Activated T-cell treated with anti-CD3 and anti-CD28 coated beads, Interleukin-2, amount 50 U/mL, for 24 hours (primary cell): ENCODE measurements at regions not wholly inside any gene's neighbourhood (a gene's known extent, or its start where the extent isn't known, plus 50 kb on each side); places are given as distances from the start of the nearest gene placed in this dataset.

Source experiments
- DNase-seq: peaks from one replicate; pipeline ENCODE4 v3.0.0-alpha.2; 2020
- H3K27ac Mint-ChIP-seq: 2 replicates; pipeline ENCODE4 v1.8.0; 2020; ENCODE audit warnings: mild to moderate bottlenecking, mixed read lengths
- H3K27me3 Mint-ChIP-seq: 2 replicates; pipeline ENCODE4 v1.8.0; 2020; ENCODE audit warnings: mixed read lengths
- H3K36me3 Mint-ChIP-seq: 2 replicates; pipeline ENCODE4 v1.8.0; 2020; ENCODE audit warnings: low read depth, mixed read lengths
- H3K4me1 Mint-ChIP-seq: 2 replicates; pipeline ENCODE4 v1.8.0; 2020; ENCODE audit warnings: low read depth, mixed read lengths
- H3K4me3 Mint-ChIP-seq: 2 replicates; pipeline ENCODE4 v1.8.0; 2020; ENCODE audit warnings: mild to moderate bottlenecking, moderate library complexity, mixed read lengths
- H3K9me3 Mint-ChIP-seq: 2 replicates; pipeline ENCODE4 v1.8.0; 2020; ENCODE audit warnings: mixed read lengths

DNA sequence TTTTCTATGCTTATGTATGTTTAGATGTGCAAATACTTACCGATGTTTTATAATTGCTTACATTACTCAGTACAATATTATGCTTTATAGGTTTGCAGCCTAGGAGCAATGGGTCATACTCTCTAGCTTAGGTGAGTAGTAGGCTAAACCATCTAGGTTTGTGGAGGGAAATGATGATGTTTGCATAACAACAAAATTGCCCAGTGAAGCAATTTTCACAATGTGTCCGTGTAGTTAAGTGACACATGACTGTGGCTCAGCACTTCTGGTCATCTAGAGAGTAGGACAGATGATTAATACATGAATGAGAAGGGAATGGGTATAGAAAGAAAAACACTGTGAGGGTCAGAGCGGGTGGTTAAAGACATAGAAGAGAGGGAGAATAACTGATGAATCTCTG lies 2116.2 kb upstream of the PIK3C3 start:
- Mint-ChIP-seq H3K9me3 (peaks cover 2% of the 10 kb centered on the region), H3K4me3 (no peak overlapping the region), H3K27me3 (peaks cover 24% of the 10 kb centered on the region), H3K36me3 (no peaks in the 10 kb centered on the region), H3K4me1 (no peaks in the 10 kb centered on the region), H3K27ac (no peak overlapping the region)
- no peak for DNase-seq

DNA sequence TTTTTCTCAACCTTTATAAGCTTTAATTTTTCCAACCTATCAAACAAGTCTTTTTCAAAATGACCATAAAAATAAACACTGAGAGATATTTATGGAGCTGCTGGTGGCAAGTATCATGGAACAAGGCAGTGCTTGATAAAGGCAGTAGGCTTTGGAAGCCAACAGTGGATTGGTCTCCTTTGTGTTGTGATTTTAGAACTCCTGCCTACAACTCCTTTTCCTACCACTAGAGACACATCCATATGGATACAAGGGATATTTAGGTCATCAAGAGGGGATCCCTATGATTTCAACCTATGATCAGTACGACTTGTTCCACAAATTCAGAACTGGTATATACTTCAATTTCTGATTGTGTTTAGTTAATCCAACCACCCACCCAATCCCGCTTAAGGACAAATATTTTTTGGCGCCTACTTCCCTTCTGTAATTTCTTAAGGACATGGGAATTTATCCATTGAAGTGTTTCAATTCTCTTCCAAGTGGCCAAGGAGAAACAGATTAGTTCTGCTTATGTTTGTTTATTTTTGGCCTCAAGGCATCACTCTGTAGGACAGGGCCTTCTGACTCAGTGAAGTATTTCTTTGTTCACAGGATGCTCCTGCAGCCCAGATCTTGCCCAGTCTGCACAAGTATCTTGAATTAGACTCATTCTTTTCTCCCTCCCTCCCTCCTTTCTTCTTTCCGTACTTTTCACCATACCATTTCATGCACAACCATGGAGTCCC lies 2119.6 kb upstream of the PIK3C3 start:
- no peaks in the 10 kb centered on the region for H3K36me3 Mint-ChIP-seq
- no peak for DNase-seq
- H3K27me3 Mint-ChIP-seq, result no peaks in the 10 kb centered on the region
- no peaks in the 10 kb centered on the region for H3K4me1 Mint-ChIP-seq
- no peak overlapping the region for H3K4me3 Mint-ChIP-seq
- H3K27ac Mint-ChIP-seq, result no peak overlapping the region
- H3K9me3 Mint-ChIP-seq, result peaks cover 9% of the 10 kb centered on the region

DNA sequence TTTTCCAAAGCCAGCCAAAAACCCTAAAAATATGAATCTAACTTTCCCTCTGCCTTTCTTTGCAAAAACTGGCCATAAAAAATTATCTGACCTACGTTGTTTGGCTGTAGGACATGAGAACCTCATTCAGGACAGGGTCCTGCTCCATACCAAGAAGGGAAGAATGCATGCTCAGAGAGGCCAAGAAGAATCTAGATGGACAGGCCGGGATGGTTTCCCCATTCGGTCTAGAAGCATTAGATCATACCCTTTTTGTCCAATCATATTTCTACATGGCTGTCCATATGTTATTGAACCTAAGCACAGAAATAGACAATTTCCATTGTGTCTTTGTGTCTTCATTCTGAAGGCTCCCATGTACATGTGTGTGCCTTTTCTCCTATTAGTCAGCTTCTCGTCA lies 2120.4 kb upstream of the PIK3C3 start:
- H3K27me3 Mint-ChIP-seq, result no peaks in the 10 kb centered on the region
- H3K27ac Mint-ChIP-seq, result no peak overlapping the region
- H3K9me3 Mint-ChIP-seq, result peaks cover 13% of the 10 kb centered on the region
- no peaks in the 10 kb centered on the region for H3K36me3 Mint-ChIP-seq
- no peak for DNase-seq
- no peaks in the 10 kb centered on the region for H3K4me1 Mint-ChIP-seq
- no peak overlapping the region for H3K4me3 Mint-ChIP-seq

DNA sequence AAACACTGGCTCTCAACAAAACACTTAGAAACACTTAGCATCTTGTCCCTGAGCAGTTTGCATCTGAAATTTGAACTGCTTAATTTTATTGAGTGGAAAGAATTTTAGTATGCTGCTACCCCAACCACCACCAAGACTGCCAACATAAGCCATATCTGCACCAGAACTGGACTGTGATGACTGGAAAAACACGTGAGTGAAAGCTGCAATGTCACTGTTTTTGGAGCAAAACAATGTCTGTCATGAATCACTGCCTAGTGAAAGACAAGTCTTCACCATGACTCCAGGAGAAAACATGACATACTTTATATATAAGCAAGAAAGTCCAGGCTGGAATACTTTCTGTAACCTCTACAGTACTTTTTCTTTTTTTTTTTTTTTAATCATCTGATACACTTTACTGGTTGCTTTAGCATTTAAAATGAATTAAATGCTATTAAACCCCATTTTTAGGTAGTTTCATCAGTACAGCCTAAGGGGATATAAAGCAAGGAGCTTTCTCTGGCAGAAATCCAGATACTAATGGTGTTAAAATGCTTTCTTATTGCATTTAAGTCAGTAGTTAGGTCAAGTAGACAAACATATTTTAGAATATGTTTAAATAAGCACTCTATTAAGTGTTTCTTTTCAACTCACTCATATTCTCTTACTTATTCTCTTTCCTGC lies 2129.4 kb upstream of the PIK3C3 start:
- Mint-ChIP-seq H3K4me1 (no peaks in the 10 kb centered on the region), H3K27ac (no peak overlapping the region), H3K27me3 (no peaks in the 10 kb centered on the region), H3K4me3 (no peak overlapping the region), H3K9me3 (peaks cover 10% of the 10 kb centered on the region), H3K36me3 (no peaks in the 10 kb centered on the region)
- no peak for DNase-seq

DNA sequence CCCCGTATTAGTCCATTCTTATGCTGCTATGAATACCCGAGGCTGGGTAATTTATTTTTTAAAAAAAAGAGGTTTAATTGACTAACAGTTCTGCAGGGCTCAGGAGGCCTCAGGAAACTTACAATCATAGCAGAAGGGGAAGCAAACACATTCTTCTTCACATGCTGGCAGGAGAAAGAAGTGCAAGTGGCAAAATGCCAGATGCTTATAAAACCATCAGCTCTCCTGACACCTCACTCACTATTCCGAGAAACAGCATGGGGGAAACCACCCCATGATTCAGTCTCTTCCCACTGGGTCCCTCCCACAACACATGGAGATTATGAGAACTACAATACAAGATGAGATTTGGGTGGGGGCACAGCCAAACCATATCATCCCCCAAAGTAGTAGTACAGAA lies 2148.5 kb upstream of the PIK3C3 start:
- DNase-seq, result no peak
- Mint-ChIP-seq H3K4me3 (no peak overlapping the region), H3K9me3 (peaks cover 21% of the 10 kb centered on the region), H3K4me1 (no peaks in the 10 kb centered on the region), H3K36me3 (no peaks in the 10 kb centered on the region), H3K27me3 (no peaks in the 10 kb centered on the region), H3K27ac (no peak overlapping the region)

DNA sequence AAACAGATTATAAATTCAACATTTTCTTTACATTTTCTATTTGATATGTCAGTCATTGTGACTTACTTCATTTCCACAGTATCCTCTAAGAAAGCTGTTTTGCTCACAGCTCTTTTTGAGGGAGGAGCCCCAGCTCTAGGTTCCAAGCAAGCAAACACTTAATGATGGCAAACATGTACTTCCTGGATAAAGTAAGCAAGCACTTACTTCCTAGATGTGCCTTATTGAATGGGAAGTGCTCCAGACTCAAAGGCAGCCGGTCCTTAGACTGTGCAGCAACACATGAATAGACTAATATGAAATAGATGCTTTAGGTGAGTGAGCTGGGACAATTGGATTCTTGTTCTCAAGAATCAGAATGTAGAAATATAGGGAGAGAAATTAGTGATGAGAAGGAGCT lies 2149.8 kb upstream of the PIK3C3 start:
- Mint-ChIP-seq H3K27ac (no peak overlapping the region), H3K4me3 (no peak overlapping the region), H3K36me3 (no peaks in the 10 kb centered on the region), H3K27me3 (no peaks in the 10 kb centered on the region), H3K9me3 (peaks cover 27% of the 10 kb centered on the region), H3K4me1 (no peaks in the 10 kb centered on the region)
- DNase-seq, result no peak

DNA sequence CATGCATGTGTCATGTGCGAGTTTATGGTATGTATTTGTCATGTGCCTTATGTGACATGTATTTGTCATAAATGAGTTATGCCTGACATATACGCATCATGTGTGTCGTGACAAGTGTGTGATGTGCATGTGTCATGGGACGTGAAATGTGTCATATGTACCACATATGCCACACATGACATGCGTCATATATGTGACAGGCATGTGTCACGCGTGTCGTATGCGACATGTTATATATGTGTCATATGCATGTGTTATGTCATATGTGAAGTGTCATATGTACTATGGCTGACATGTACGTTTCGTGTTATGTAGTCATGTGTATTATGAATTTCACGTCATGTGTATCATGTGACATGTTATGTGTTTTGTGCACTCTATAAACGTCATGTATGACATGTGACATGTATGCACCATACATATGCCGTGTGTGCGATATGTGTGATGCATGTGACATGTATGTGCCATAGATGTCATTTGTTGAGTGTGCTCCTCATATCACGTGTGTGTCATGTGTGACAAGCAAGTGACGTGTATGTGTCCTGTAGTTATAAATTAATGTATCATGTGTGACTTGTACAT lies 2152.3 kb upstream of the PIK3C3 start:
- peaks cover 21% of the 10 kb centered on the region for H3K9me3 Mint-ChIP-seq
- no peaks in the 10 kb centered on the region for H3K4me1 Mint-ChIP-seq
- no peak for DNase-seq
- no peaks in the 10 kb centered on the region for H3K36me3 Mint-ChIP-seq
- peaks cover 4% of the 10 kb centered on the region for H3K27me3 Mint-ChIP-seq
- H3K27ac Mint-ChIP-seq, result no peak overlapping the region
- H3K4me3 Mint-ChIP-seq, result no peak overlapping the region

DNA sequence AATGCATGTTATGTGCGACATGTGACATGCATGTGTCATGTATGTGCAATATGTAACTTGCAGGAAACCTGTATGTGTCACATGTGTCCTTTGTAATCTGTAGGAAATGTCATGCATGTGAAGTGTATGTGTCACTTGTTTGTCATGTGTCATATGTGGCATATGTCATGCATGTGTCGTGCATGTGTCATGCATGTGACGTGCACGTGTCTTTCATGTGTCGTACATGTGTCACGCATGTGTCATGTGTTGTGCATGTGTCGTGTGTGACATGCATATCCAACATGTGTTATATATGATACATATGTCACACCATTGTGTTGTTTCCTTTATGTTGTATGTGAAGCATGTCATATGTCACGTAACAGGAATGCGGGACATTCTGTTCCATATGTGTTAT lies 2153.2 kb upstream of the PIK3C3 start:
- no peak for DNase-seq
- no peak overlapping the region for H3K4me3 Mint-ChIP-seq

DNA sequence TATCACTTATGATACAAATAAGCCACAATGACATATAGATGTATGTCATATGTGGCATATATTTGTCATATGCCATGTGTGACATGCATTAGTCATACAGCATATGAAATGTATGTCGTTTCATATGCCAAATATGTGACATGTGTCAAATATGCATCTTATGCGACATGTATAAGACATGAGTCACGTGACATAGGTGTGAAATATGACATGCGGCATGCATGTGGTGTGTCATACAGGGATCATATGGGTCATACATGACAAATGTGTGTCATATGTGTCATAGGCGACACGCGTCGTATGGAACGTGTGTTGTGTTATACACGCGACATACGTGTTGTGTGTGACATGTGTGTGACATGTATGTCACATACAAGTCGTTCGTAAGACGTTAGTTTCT lies 2154.0 kb upstream of the PIK3C3 start:
- peaks cover 4% of the 10 kb centered on the region for H3K27me3 Mint-ChIP-seq
- no peak for DNase-seq
- no peaks in the 10 kb centered on the region for H3K4me1 Mint-ChIP-seq
- no peak overlapping the region for H3K4me3 Mint-ChIP-seq
- H3K27ac Mint-ChIP-seq, result no peak overlapping the region
- H3K36me3 Mint-ChIP-seq, result no peaks in the 10 kb centered on the region
- peaks cover 24% of the 10 kb centered on the region for H3K9me3 Mint-ChIP-seq

More for the DNA sequence above, 2153.2 kb upstream of the PIK3C3 start:
- peaks cover 4% of the 10 kb centered on the region for H3K27me3 Mint-ChIP-seq
- H3K4me1 Mint-ChIP-seq, result no peaks in the 10 kb centered on the region
- no peaks in the 10 kb centered on the region for H3K36me3 Mint-ChIP-seq
- no peak overlapping the region for H3K27ac Mint-ChIP-seq
- H3K9me3 Mint-ChIP-seq, result peaks cover 24% of the 10 kb centered on the region

DNA sequence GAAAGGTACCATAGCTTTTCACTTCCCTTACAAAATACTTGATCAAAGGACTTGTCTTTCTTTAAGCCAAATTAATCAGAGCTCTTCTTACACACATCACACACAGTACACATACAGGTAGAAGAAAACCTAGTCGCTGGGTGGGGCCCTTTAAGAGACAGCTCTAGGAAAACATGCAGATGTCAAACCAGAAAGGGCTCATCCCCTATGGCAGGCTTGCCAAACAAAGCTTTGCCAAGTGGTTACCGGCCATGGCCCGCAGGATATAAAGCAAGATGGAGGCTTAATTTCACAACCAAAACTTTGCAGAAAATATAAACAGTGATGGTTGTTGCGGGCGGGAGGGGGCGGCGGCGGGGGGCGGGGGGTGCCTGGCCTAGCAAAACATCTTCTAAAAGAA lies 2156.0 kb upstream of the PIK3C3 start:
- Mint-ChIP-seq H3K27ac (no peak overlapping the region), H3K27me3 (peaks cover 4% of the 10 kb centered on the region), H3K36me3 (no peaks in the 10 kb centered on the region), H3K4me1 (no peaks in the 10 kb centered on the region), H3K9me3 (peaks cover 21% of the 10 kb centered on the region), H3K4me3 (no peak overlapping the region)
- no peak for DNase-seq

DNA sequence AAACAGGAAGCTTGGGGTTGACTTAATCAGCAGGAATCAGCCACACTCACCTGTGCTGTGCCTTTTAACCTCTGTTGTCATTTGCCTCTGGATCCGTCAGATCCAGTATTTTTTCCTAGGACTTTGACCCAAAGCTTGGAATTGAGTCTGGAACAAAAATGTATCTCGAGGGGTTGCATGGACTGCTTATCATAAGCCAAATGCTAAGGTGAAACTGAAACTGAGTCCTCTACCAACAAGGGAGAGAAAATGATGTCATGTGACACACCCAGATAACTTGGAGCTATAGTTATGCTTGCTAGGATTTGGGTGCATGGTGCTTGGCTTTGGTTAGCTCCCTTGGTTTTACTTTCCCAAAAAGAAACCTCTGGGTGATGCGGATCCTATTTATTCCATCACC lies 2158.6 kb upstream of the PIK3C3 start:
- no peak overlapping the region for H3K4me3 Mint-ChIP-seq
- H3K4me1 Mint-ChIP-seq, result no peaks in the 10 kb centered on the region
- H3K27ac Mint-ChIP-seq, result no peak overlapping the region
- DNase-seq, result no peak
- H3K36me3 Mint-ChIP-seq, result no peaks in the 10 kb centered on the region
- H3K9me3 Mint-ChIP-seq, result peaks cover 14% of the 10 kb centered on the region
- peaks cover 4% of the 10 kb centered on the region for H3K27me3 Mint-ChIP-seq

DNA sequence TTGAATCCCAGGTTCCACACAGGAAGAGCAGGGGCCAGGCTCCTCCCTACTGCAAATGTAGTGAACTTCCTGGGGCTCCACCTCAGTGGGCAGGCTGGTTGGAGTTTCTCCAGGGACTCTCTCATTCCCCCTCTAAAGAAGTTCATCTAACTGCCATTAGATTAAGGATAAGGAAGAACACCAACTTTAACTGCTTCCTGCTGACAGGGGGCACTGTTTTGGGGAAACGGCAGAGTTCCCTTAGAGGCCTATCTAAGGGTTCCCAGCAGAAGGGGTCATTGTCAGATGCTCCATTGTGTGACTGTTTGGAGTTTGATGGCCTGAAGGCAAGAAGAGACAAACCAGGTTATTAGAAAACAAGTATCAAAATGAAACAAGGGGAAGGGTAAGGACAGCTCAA lies 2159.7 kb upstream of the PIK3C3 start:
- Mint-ChIP-seq H3K27me3 (peaks cover 4% of the 10 kb centered on the region), H3K4me1 (no peaks in the 10 kb centered on the region), H3K4me3 (no peak overlapping the region), H3K9me3 (peaks cover 9% of the 10 kb centered on the region), H3K27ac (no peak overlapping the region), H3K36me3 (no peaks in the 10 kb centered on the region)
- DNase-seq, result no peak

DNA sequence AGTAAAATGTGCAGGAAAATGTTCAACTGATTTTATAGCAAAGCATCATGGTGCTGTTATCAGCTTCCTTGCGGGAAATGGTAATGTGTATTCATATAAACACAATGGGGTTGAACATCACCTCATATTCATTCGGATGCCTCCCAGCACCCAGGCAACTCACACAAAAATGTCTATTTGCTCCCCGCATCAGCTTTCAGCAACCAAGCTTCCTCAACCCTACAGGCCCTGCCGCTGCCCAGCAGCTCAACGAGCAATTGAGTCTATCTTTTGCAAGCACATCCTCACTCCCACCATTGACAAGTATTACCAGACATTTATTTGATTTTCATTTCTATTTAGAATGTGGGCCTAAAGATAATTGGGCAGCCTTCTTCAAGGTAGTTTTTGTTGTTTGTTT lies 2161.4 kb upstream of the PIK3C3 start:
- H3K27ac Mint-ChIP-seq, result no peak overlapping the region
- no peak for DNase-seq
- no peaks in the 10 kb centered on the region for H3K36me3 Mint-ChIP-seq
- peaks cover 9% of the 10 kb centered on the region for H3K9me3 Mint-ChIP-seq
- H3K27me3 Mint-ChIP-seq, result no peaks in the 10 kb centered on the region
- no peaks in the 10 kb centered on the region for H3K4me1 Mint-ChIP-seq
- H3K4me3 Mint-ChIP-seq, result no peak overlapping the region

DNA sequence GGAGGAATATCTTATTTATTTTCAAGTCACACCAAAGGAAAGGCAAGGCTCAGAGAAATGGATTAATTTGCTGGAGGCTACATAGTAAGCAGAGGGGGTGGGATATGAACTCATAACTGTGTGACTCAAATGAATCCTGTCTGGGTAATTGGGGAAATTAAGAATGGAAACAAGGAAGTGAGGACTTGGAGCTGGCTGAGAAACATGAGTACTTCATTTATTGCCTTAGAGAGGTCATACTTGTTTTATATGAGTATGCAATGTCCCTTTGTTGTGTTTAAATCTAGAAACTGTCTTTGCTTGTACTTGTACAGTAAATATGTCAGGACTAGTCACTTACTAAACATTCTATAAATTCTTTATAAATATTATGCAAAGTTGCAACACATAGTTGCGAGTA lies 2166.7 kb upstream of the PIK3C3 start:
- Mint-ChIP-seq H3K27ac (no peak overlapping the region), H3K27me3 (no peaks in the 10 kb centered on the region), H3K9me3 (peaks cover 2% of the 10 kb centered on the region), H3K4me3 (no peak overlapping the region), H3K36me3 (no peaks in the 10 kb centered on the region), H3K4me1 (no peaks in the 10 kb centered on the region)
- no peak for DNase-seq

DNA sequence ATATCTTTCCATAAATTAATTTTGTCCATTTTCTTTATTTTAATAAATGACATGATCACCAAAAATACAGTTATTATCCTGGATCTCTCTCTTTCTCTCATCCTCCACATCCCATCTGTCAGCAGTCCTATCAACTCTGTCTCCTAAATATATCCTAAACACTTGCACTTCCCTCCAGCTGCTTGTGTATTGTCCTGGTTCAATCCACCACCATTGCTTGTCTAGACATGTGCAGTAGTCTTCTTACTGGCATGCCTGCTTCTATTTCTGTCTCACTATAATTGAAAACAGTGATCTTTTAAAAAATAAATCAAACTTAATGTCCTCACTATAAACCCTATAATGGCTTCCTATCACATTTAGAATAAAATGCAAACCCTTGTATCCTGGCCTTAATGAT lies 2168.6 kb upstream of the PIK3C3 start:
- no peaks in the 10 kb centered on the region for H3K4me1 Mint-ChIP-seq
- H3K27me3 Mint-ChIP-seq, result no peaks in the 10 kb centered on the region
- no peak for DNase-seq
- H3K36me3 Mint-ChIP-seq, result no peaks in the 10 kb centered on the region
- H3K27ac Mint-ChIP-seq, result no peak overlapping the region
- no peaks in the 10 kb centered on the region for H3K9me3 Mint-ChIP-seq
- no peak overlapping the region for H3K4me3 Mint-ChIP-seq
